CD14-positive monocyte (primary cell): ENCODE measurements at regions not wholly inside any gene's neighbourhood (a gene's known extent, or its start where the extent isn't known, plus 50 kb on each side); places are given as distances from the start of the nearest gene placed in this dataset.

ENCODE experiments used
- DNase-seq, 3 donors: peaks; one replicate each; pipeline ENCODE4 v3.0.0-alpha.2; 2011 to 2022
- H2AFZ ChIP-seq: 2 replicates; pipeline ENCODE4 v1.6.0; 2012; ENCODE audit warnings: mild to moderate bottlenecking, low read depth, low read length, inconsistent platforms; ENCODE audit not compliant: insufficient read depth, poor library complexity, severe bottlenecking
- H3K27ac ChIP-seq, 2 donors: 1 replicate in 1 of 2; 2 replicates in 1 of 2; pipeline ENCODE4 v1.5.1; 2012 to 2013; ENCODE audit warnings: low read length in 2 of 2, control low read depth in 1 of 2, inconsistent platforms in 1 of 2, low read depth in 1 of 2, mild to moderate bottlenecking in 1 of 2
- H3K27me3 ChIP-seq, 2 donors: one replicate each; pipeline versions ENCODE4 v1.6.0 to v1.6.1; 2011 to 2013; ENCODE audit warnings: low read length in 2 of 2; ENCODE audit not compliant: control insufficient read depth in 2 of 2, insufficient read depth in 2 of 2
- H3K36me3 ChIP-seq, 2 donors: replicated peaks in 1 of 2; 1 replicate in 1 of 2; 2 replicates in 1 of 2; pipeline versions ENCODE4 v1.5.1 to v1.6.1; 2012 to 2013; ENCODE audit warnings: low read length in 2 of 2, control low read depth in 1 of 2, inconsistent platforms in 1 of 2, mild to moderate bottlenecking in 1 of 2; ENCODE audit not compliant: insufficient read depth in 2 of 2, control insufficient read depth in 1 of 2
- H3K4me1 ChIP-seq, 2 donors: 1 replicate in 1 of 2; 2 replicates in 1 of 2; pipeline versions ENCODE4 v1.5.1 to v1.6.1; 2012 to 2013; ENCODE audit warnings: low read length in 2 of 2, control low read depth in 1 of 2, inconsistent platforms in 1 of 2, mild to moderate bottlenecking in 1 of 2, moderate library complexity in 1 of 2; ENCODE audit not compliant: insufficient read depth in 2 of 2, control insufficient read depth in 1 of 2
- H3K4me2 ChIP-seq: replicated peaks from 2 replicates; pipeline ENCODE3; 2012; ENCODE audit warnings: low read length, moderate library complexity, mild to moderate bottlenecking; ENCODE audit not compliant: poor library complexity, severe bottlenecking; ENCODE audit errors: extremely low read depth
- H3K4me3 ChIP-seq, 3 experiments: fragments of 200-600 bp in 1 of 3; sonication (generic) in 1 of 3; replicated peaks in 1 of 3; 1 replicate in 2 of 3; 2 replicates in 1 of 3; pipeline ENCODE4 v1.5.1; 2011 to 2013; ENCODE audit warnings: low read length in 3 of 3, mild to moderate bottlenecking in 3 of 3, control low read depth in 2 of 3, low read depth in 2 of 3, inconsistent platforms in 1 of 3, moderate library complexity in 1 of 3
- H3K79me2 ChIP-seq: 2 replicates; pipeline ENCODE4 v1.6.0; 2012; ENCODE audit warnings: mild to moderate bottlenecking, control low read depth, inconsistent platforms, low read length, moderate library complexity; ENCODE audit not compliant: insufficient read depth
- H3K9ac ChIP-seq: 2 replicates; pipeline ENCODE4 v1.6.0; 2017; ENCODE audit warnings: low read length, mild to moderate bottlenecking; ENCODE audit not compliant: insufficient read depth, poor library complexity, severe bottlenecking
- H3K9me3 ChIP-seq, 2 donors: replicated peaks in 1 of 2; 1 replicate in 1 of 2; 2 replicates in 1 of 2; pipeline versions ENCODE4 v1.5.1 to v1.6.1; 2012 to 2013; ENCODE audit warnings: low read length in 2 of 2, control low read depth in 1 of 2; ENCODE audit not compliant: control insufficient read depth in 1 of 2, insufficient read depth in 1 of 2
- H4K20me1 ChIP-seq: 2 replicates; pipeline ENCODE4 v1.6.0; 2012; ENCODE audit warnings: mild to moderate bottlenecking, low read length, control low read depth, moderate library complexity; ENCODE audit not compliant: insufficient read depth
- H3K27ac Mint-ChIP-seq, 7 donors: one replicate each; pipeline ENCODE4 v1.8.0; 2020; ENCODE audit warnings: mild to moderate bottlenecking in 7 of 7, mixed read lengths in 7 of 7, moderate library complexity in 6 of 7, inconsistent platforms in 2 of 7
- H3K27me3 Mint-ChIP-seq, 3 donors: one replicate each; pipeline ENCODE4 v1.8.0; 2021 to 2022; ENCODE audit warnings: low read depth in 3 of 3, mild to moderate bottlenecking in 3 of 3, mixed read lengths in 3 of 3, moderate library complexity in 3 of 3, inconsistent platforms in 1 of 3
- H3K36me3 Mint-ChIP-seq, 2 donors: one replicate each; pipeline ENCODE4 v1.8.0; 2020; ENCODE audit warnings: mixed read lengths in 2 of 2, inconsistent platforms in 1 of 2, mild to moderate bottlenecking in 1 of 2
- H3K4me1 Mint-ChIP-seq: one replicate; pipeline ENCODE4 v1.8.0; 2020; ENCODE audit warnings: mild to moderate bottlenecking, mixed read lengths
- H3K4me3 Mint-ChIP-seq, 2 donors: one replicate each; pipeline ENCODE4 v1.8.0; 2020; ENCODE audit warnings: mild to moderate bottlenecking in 2 of 2, mixed read lengths in 2 of 2, moderate library complexity in 1 of 2
- H3K9me3 Mint-ChIP-seq, 7 donors: one replicate each; pipeline ENCODE4 v1.8.0; 2020 to 2022; ENCODE audit warnings: mixed read lengths in 7 of 7, mild to moderate bottlenecking in 6 of 7, moderate library complexity in 6 of 7, inconsistent platforms in 2 of 7
- CTCF ChIP-seq: fragments of 200-600 bp; IDR thresholded peaks from one replicate; pipeline ENCODE4 v1.8.0; 2022; ENCODE audit warnings: antibody characterized with exemption, mild to moderate bottlenecking
- WGBS: methylation state at CpG from one replicate; pipeline ENCODE4 v1.1.5; 2013; ENCODE audit warnings: missing lambda C conversion rate; ENCODE audit not compliant: insufficient coverage; 5-methylcytosine and 5-hydroxymethylcytosine counted together
- intact Hi-C, 2 donors: fragments of 100-400 bp; cut with micrococcal nuclease; formaldehyde crosslinking; loops; one replicate each; pipeline versions ENCODE4 v1.15.0 to v1.15.1; 2023

GRCh38 chr3:86257955-86258641 lies 732.9 kb downstream of the VGLL3 start:
- Mint-ChIP-seq H3K4me1 (no peaks in the 10 kb centered on the region), H3K9me3 (peaks cover 0 to 4% (median 0%) of the 10 kb centered on the region in 7 donors), H3K36me3 (no peaks in the 10 kb centered on the region), H3K27ac (no peak overlapping the region), H3K27me3 (no peaks in the 10 kb centered on the region), H3K4me3 (no peak overlapping the region)
- Histone ChIP-seq H3K4me1 (no peaks in the 10 kb centered on the region), H2AFZ (no peak overlapping the region), H3K27ac (no peak overlapping the region), H3K9ac (no peak overlapping the region), H3K79me2 (no peaks in the 10 kb centered on the region), H3K36me3 (no peaks in the 10 kb centered on the region), H3K9me3 (peaks cover 4% of the 10 kb centered on the region in 2 donors), H3K4me2 (no peak overlapping the region), H4K20me1 (no peaks in the 10 kb centered on the region), H3K4me3 (no peak overlapping the region), H3K27me3 (no peaks in the 10 kb centered on the region)
- DNase-seq = no peak
- TF ChIP-seq CTCF = no peak
- WGBS = no CpG with 5 or more reads among the region's 1 CpG
- intact Hi-C loops = no loop called here

- H3K4me3 ChIP-seq = no peak overlapping the region
- no peak overlapping the region for H3K27ac Mint-ChIP-seq
- H3K4me2 ChIP-seq = no peak overlapping the region
- intact Hi-C loops = no loop called here
- no peak overlapping the region for H3K27ac ChIP-seq
- H3K9me3 ChIP-seq = peaks cover 4% of the 10 kb centered on the region in 2 donors
- no peak overlapping the region for H3K4me3 Mint-ChIP-seq
- peaks cover 0 to 4% (median 0%) of the 10 kb centered on the region in 7 donors for H3K9me3 Mint-ChIP-seq
- WGBS = 70% methylated on average over 6 of the region's 6 CpGs
- no peak for TF ChIP-seq CTCF
- DNase-seq = no peak
- no peaks in the 10 kb centered on the region for H4K20me1 ChIP-seq
- H2AFZ ChIP-seq = no peak overlapping the region
- H3K4me1 Mint-ChIP-seq = no peaks in the 10 kb centered on the region
- H3K27me3 Mint-ChIP-seq = no peaks in the 10 kb centered on the region
- H3K4me1 ChIP-seq = no peaks in the 10 kb centered on the region
- H3K36me3 ChIP-seq = no peaks in the 10 kb centered on the region
- no peak overlapping the region for H3K9ac ChIP-seq
- no peaks in the 10 kb centered on the region for H3K79me2 ChIP-seq
- H3K36me3 Mint-ChIP-seq = no peaks in the 10 kb centered on the region
- H3K27me3 ChIP-seq = no peaks in the 10 kb centered on the region
Observed at GRCh38 chr3:86254480-86254879, 736.5 kb downstream of the VGLL3 start.
